IMR-90 (cell line): ENCODE measurements at regions not wholly inside any gene's neighbourhood (a gene's known extent, or its start where the extent isn't known, plus 50 kb on each side); places are given as distances from the start of the nearest gene placed in this dataset.

Source experiments
- ATAC-seq: fragments of 200-7000 bp; cut with Tn5 transposase; 2 replicates; pipeline ENCODE4 v1.9.1; 2020; ENCODE audit warnings: low read depth, mild to moderate bottlenecking, moderate library complexity
- BruUV-seq: library from RNA; stranded (reverse); fragments of 400-500 nt; replicated peaks from 2 replicates; lab custom pipeline; 2021; lab: Mats Ljungman, UMichigan
- CTCF ChIA-PET: fragments of 300-600 bp; formaldehyde crosslinking; extraction: SDS; loops from one replicate; lab custom pipeline; 2021; ENCODE audit warnings: antibody characterized with exemption; lab: Yijun Ruan, JAX
- POLR2A ChIA-PET: fragments of 300-600 bp; sonication (Branson Sonifier 250); formaldehyde crosslinking; loops from one replicate; lab custom pipeline; 2022; ENCODE audit warnings: antibody characterized with exemption; ENCODE audit not compliant: unreplicated experiment; lab: Charles Lee
- DNase-seq: peaks from one replicate; pipeline ENCODE4 v3.0.0; 2013
- H2AFZ ChIP-seq: replicated peaks from 2 replicates; pipeline ENCODE3; 2013; ENCODE audit warnings: low read length, mild to moderate bottlenecking; ENCODE audit not compliant: poor library complexity
- H2AK5ac ChIP-seq: 2 replicates; pipeline ENCODE4 v1.6.1; 2013; ENCODE audit warnings: low read depth, low read length, inconsistent platforms
- H2AK9ac ChIP-seq: replicated peaks from 2 replicates; pipeline ENCODE3; 2013; ENCODE audit warnings: mild to moderate bottlenecking, low read depth, low read length, moderate library complexity; ENCODE audit not compliant: poor library complexity
- H2BK120ac ChIP-seq: 2 replicates; pipeline ENCODE4 v1.6.1; 2013; ENCODE audit warnings: low read depth, low read length, inconsistent platforms
- H2BK15ac ChIP-seq: 3 replicates; pipeline ENCODE4 v1.6.1; 2013; ENCODE audit warnings: low read depth, low read length, inconsistent platforms
- H2BK20ac ChIP-seq: 2 replicates; pipeline ENCODE4 v1.6.1; 2013; ENCODE audit warnings: low read depth, mild to moderate bottlenecking, inconsistent platforms, low read length, moderate library complexity
- H2BK5ac ChIP-seq: 2 replicates; pipeline ENCODE4 v1.6.1; 2013; ENCODE audit warnings: mild to moderate bottlenecking, low read depth, low read length, inconsistent platforms; ENCODE audit not compliant: poor library complexity, severe bottlenecking
- H3K14ac ChIP-seq: replicated peaks from 2 replicates; pipeline ENCODE4 v1.6.1; 2013; ENCODE audit warnings: low read depth, low read length, inconsistent platforms
- H3K18ac ChIP-seq: 2 replicates; pipeline ENCODE4 v1.6.1; 2013; ENCODE audit warnings: low read depth, low read length, control low read depth
- H3K23ac ChIP-seq: 2 replicates; pipeline ENCODE4 v1.6.1; 2013; ENCODE audit warnings: low read depth, low read length, inconsistent platforms
- H3K27ac ChIP-seq: 2 replicates; pipeline ENCODE4 v1.5.1; 2013; ENCODE audit warnings: mild to moderate bottlenecking, control low read depth, low read length; ENCODE audit not compliant: insufficient read depth
- H3K27me3 ChIP-seq: 2 replicates; pipeline ENCODE4 v1.6.1; 2013; ENCODE audit warnings: low read length; ENCODE audit not compliant: control insufficient read depth, insufficient read depth
- H3K36me3 ChIP-seq: 2 replicates; pipeline ENCODE4 v1.6.1; 2013; ENCODE audit warnings: low read length, mixed read lengths; ENCODE audit not compliant: control insufficient read depth, insufficient read depth
- H3K4ac ChIP-seq: 2 replicates; pipeline ENCODE4 v1.6.1; 2013; ENCODE audit warnings: low read depth, low read length, inconsistent platforms
- H3K4me1 ChIP-seq: 2 replicates; pipeline ENCODE4 v1.6.1; 2013; ENCODE audit warnings: low read length, mixed read lengths; ENCODE audit not compliant: control insufficient read depth, insufficient read depth
- H3K4me2 ChIP-seq: 2 replicates; pipeline ENCODE4 v1.6.1; 2013; ENCODE audit warnings: low read depth, mild to moderate bottlenecking, control low read depth, low read length, moderate library complexity
- H3K4me3 ChIP-seq: 2 replicates; pipeline ENCODE4 v1.5.1; 2013; ENCODE audit warnings: low read depth, mild to moderate bottlenecking, control low read depth, low read length, moderate library complexity; ENCODE audit not compliant: insufficient read depth
- H3K56ac ChIP-seq: 2 replicates; pipeline ENCODE4 v1.6.1; 2013; ENCODE audit warnings: low read length, inconsistent platforms; ENCODE audit not compliant: insufficient read depth; ENCODE audit errors: extremely low read depth
- H3K79me1 ChIP-seq, 2 experiments: 2 replicates each; pipeline ENCODE4 v1.6.1; 2013; ENCODE audit warnings: low read length in 2 of 2, inconsistent platforms in 1 of 2, low read depth in 1 of 2
- H3K9ac ChIP-seq: 2 replicates; pipeline ENCODE4 v1.6.1; 2013; ENCODE audit warnings: low read depth, low read length, control low read depth
- H3K9me1 ChIP-seq: 2 replicates; pipeline ENCODE4 v1.6.1; 2013; ENCODE audit warnings: low read length, inconsistent platforms; ENCODE audit not compliant: insufficient read depth
- H3K9me3 ChIP-seq: 2 replicates; pipeline ENCODE4 v1.6.1; 2013; ENCODE audit warnings: low read length; ENCODE audit not compliant: control insufficient read depth, insufficient read depth
- H4K20me1 ChIP-seq: 2 replicates; pipeline ENCODE4 v1.6.1; 2013; ENCODE audit warnings: low read length, inconsistent platforms; ENCODE audit not compliant: insufficient read depth
- H4K5ac ChIP-seq: 2 replicates; pipeline ENCODE4 v1.6.1; 2013; ENCODE audit warnings: mild to moderate bottlenecking, low read depth, low read length, control low read depth
- H4K8ac ChIP-seq, 2 experiments: 2 replicates each; pipeline ENCODE4 v1.6.1; 2013; ENCODE audit warnings: low read depth in 2 of 2, low read length in 2 of 2, control low read depth in 1 of 2, inconsistent platforms in 1 of 2
- H4K91ac ChIP-seq: 2 replicates; pipeline ENCODE4 v1.6.1; 2013; ENCODE audit warnings: low read depth, low read length, inconsistent platforms; ENCODE audit not compliant: insufficient read depth
- POLR2A ChIP-seq: IDR thresholded peaks from 2 replicates; pipeline ENCODE4 v1.6.1; 2012; ENCODE audit warnings: mild to moderate bottlenecking, low read depth, low read length
- WGBS, 2 experiments: methylation state at CpG; one replicate each; pipeline versions ENCODE4 v1.1.5 to v1.1.7; 2013; ENCODE audit warnings: missing lambda C conversion rate in 2 of 2; ENCODE audit not compliant: insufficient read length in 1 of 2; ENCODE audit errors: extremely low coverage in 2 of 2; 5-methylcytosine and 5-hydroxymethylcytosine counted together
- dilution Hi-C: fragments of 300-500 bp; cut with HindIII; formaldehyde crosslinking; loops from one replicate; pipeline ENCODE4 v1.14.3; 2018; ENCODE audit warnings: low sequenced_read_pairs; ENCODE audit not compliant: unreplicated experiment
- in situ Hi-C: fragments of 300-500 bp; cut with MboI; formaldehyde crosslinking; loops from 3 replicates; pipeline ENCODE4 v1.14.3; 2019; ENCODE audit warnings: low sequenced_read_pairs, inconsistent platforms, mixed read lengths
- intact Hi-C: fragments of 100-400 bp; cut with micrococcal nuclease; formaldehyde crosslinking; loops from 2 replicates; pipeline ENCODE4 v1.10.0; 2022

GRCh38 chr7:80287400-80288174, 153.0 kb downstream of the GNAI1 start:
- Histone ChIP-seq H3K9me1 (no peaks in the 10 kb centered on the region), H3K23ac (0 out of 2 replicates have a peak overlapping the region, but pooled peaks have one; percentile 5), H2AFZ (no peak overlapping the region), H3K4ac (peak overlapping the region; percentile 7; the same call in 1 of the 2 replicates), H4K20me1 (no peaks in the 10 kb centered on the region), H3K56ac (no peak overlapping the region), H2BK15ac (0 out of 3 replicates have a peak overlapping the region, but pooled peaks have one; percentile 38), H3K4me3 (no peak overlapping the region), H2AK9ac (no peak overlapping the region), H3K4me2 (no peak overlapping the region), H2AK5ac (peak overlapping the region; percentile 63), H4K5ac (no peak overlapping the region), H2BK120ac (no peak overlapping the region), H4K8ac (no peak overlapping the region), H3K36me3 (no peaks in the 10 kb centered on the region), H4K91ac (no peak overlapping the region), H3K4me1 (no peaks in the 10 kb centered on the region), H3K27me3 (no peaks in the 10 kb centered on the region; the same call in 1 of the 2 replicates), H3K18ac (no peak overlapping the region), H2BK5ac (no peak overlapping the region), H3K9ac (no peak overlapping the region), H3K79me1 (no peaks in the 10 kb centered on the region), H3K14ac (peak overlapping the region; percentile 30; the same call in 1 of the 2 replicates), H3K9me3 (no peaks in the 10 kb centered on the region), H3K27ac (no peak overlapping the region), H2BK20ac (no peak overlapping the region)
- ChIA-PET CTCF (interaction anchor here (0.9 kb wide), 1 partner anchor 10 kb away, joined by 3 read pairs; no protein-coding TSS in a partner anchor), POLR2A (no interaction called here)
- in situ Hi-C loops, result no loop called here
- TF ChIP-seq POLR2A, result no peak
- no peak for DNase-seq
- intact Hi-C loops, result loop anchor here (5.0 kb wide), 2 partner anchors 105 to 225 kb away; no protein-coding TSS in a partner anchor
- ATAC-seq, result no peak
- WGBS, 2 experiments, result 80% methylated on average over 1 of the region's 2 CpGs; no CpG with 5 or more reads in 1 of the 2 experiments
- dilution Hi-C loops, result no loop called here
- BruUV-seq, result no TSS peak
